Natural killer cell (primary cell): ENCODE measurements at regions not wholly inside any gene's neighbourhood (a gene's known extent, or its start where the extent isn't known, plus 50 kb on each side); places are given as distances from the start of the nearest gene placed in this dataset.
"Not testable (repeated sequence)": the region's sequence is repeated elsewhere in the genome, so short reads cannot be mapped to it uniquely, and the experiment has no call there.

Experiments
- ATAC-seq, 3 donors: fragments of 150-1000 bp in 2 of 3; fragments of 200-7000 bp in 1 of 3; cut with Tn5 transposase; 1 replicate in 1 of 3; 2 replicates in 2 of 3; pipeline ENCODE4 v1.10.0; 2021; ENCODE audit warnings: mild to moderate bottlenecking in 2 of 3, moderate library complexity in 2 of 3
- DNase-seq, 2 donors: peaks; one replicate each; pipeline versions ENCODE4 v3.0.0 to v3.0.0-alpha.2; 2013 to 2021; ENCODE audit warnings: mixed read lengths in 1 of 2
- H3K27ac ChIP-seq: one replicate; pipeline ENCODE4 v1.5.1; 2013; ENCODE audit warnings: mild to moderate bottlenecking, low read length
- H3K27me3 ChIP-seq: one replicate; pipeline ENCODE4 v1.6.1; 2013; ENCODE audit warnings: low read length; ENCODE audit not compliant: control insufficient read depth, insufficient read depth
- H3K36me3 ChIP-seq: one replicate; pipeline ENCODE4 v1.6.1; 2013; ENCODE audit warnings: low read length; ENCODE audit not compliant: control insufficient read depth, insufficient read depth
- H3K4me1 ChIP-seq: one replicate; pipeline ENCODE4 v1.6.1; 2013; ENCODE audit warnings: low read length; ENCODE audit not compliant: control insufficient read depth, insufficient read depth
- H3K4me3 ChIP-seq: one replicate; pipeline ENCODE4 v1.5.1; 2013; ENCODE audit warnings: low read length
- H3K9me3 ChIP-seq: one replicate; pipeline ENCODE4 v1.6.1; 2013; ENCODE audit warnings: low read length; ENCODE audit not compliant: control insufficient read depth, insufficient read depth
- H3K27ac Mint-ChIP-seq, 2 donors: one replicate each; pipeline ENCODE4 v1.8.0; 2022; ENCODE audit warnings: mild to moderate bottlenecking in 2 of 2, mixed read lengths in 2 of 2, moderate library complexity in 1 of 2
- H3K27me3 Mint-ChIP-seq, 2 donors: one replicate each; pipeline ENCODE4 v1.8.0; 2022; ENCODE audit warnings: low read depth in 2 of 2, mixed read lengths in 2 of 2
- H3K36me3 Mint-ChIP-seq: one replicate; pipeline ENCODE4 v1.8.0; 2022; ENCODE audit warnings: mixed read lengths
- H3K4me1 Mint-ChIP-seq, 2 donors: one replicate each; pipeline ENCODE4 v1.8.0; 2022; ENCODE audit warnings: mixed read lengths in 2 of 2
- H3K4me3 Mint-ChIP-seq: one replicate; pipeline ENCODE4 v1.8.0; 2022; ENCODE audit warnings: mild to moderate bottlenecking, moderate library complexity, mixed read lengths
- H3K9me3 Mint-ChIP-seq, 2 donors: one replicate each; pipeline ENCODE4 v1.8.0; 2022; ENCODE audit warnings: mixed read lengths in 2 of 2
- WGBS: methylation state at CpG from one replicate; pipeline ENCODE4 v1.1.7; 2013; ENCODE audit warnings: missing lambda C conversion rate; ENCODE audit not compliant: insufficient coverage; 5-methylcytosine and 5-hydroxymethylcytosine counted together
- intact Hi-C: fragments of 100-400 bp; cut with micrococcal nuclease; formaldehyde crosslinking; loops from one replicate; pipeline ENCODE4 v1.14.2; 2022
- TF ChIP-seq, protein P1 (sequence below): fragments of 200-600 bp; IDR thresholded peaks from one replicate; pipeline ENCODE4 v1.8.0; 2022; ENCODE audit warnings: antibody characterized with exemption

DNA sequence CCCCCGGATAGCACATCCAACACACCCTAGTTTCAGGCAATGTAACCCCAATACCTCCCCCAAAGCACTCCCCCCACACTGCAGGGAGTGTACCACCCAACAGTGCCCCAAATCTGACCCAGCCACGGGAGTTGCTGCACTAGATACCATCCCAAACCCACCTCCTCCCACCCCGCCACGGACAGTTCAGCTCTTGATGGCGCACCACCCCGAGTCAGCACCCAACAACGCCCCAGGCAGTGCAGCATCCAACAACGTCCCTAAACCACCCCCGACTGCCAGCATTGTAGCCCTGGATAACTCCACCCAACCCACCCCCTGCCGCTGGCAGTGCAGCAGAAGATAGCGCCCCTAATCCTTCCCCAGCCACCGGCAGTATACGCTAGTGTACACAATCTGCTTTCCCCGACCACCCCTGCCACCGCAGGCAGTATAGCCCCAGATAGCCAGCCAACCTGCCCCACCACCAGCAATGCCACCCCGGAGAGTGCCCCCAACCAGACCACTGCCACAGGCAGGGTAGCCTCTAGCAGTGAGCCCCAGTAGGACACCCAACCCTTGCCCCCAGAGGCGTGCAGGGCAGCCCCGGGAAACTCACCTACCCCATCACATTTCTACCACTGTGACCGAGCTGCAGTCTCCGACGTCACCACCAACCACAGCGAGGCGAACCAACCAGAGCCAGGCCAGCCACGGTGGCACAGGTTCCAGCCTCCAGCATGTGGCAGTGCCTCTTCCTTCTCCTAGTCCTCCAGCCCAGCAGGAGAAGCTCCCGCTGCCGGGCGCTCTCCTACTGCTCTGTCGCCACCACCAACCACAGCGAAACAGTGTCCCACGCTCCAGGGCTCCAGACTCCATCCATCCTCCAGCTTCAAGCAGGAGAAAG is 178.1 kb downstream of the POTEB3 start:
- Mint-ChIP-seq H3K27me3 (peaks cover 15 to 17% of the 10 kb centered on the region in 2 donors), H3K9me3 (no peaks in the 10 kb centered on the region), H3K4me3 (no peak overlapping the region), H3K27ac (no peak overlapping the region), H3K36me3 (no peaks in the 10 kb centered on the region), H3K4me1 (peaks cover 0 to 4% of the 10 kb centered on the region in 2 donors)
- TF ChIP-seq, protein P1, sequence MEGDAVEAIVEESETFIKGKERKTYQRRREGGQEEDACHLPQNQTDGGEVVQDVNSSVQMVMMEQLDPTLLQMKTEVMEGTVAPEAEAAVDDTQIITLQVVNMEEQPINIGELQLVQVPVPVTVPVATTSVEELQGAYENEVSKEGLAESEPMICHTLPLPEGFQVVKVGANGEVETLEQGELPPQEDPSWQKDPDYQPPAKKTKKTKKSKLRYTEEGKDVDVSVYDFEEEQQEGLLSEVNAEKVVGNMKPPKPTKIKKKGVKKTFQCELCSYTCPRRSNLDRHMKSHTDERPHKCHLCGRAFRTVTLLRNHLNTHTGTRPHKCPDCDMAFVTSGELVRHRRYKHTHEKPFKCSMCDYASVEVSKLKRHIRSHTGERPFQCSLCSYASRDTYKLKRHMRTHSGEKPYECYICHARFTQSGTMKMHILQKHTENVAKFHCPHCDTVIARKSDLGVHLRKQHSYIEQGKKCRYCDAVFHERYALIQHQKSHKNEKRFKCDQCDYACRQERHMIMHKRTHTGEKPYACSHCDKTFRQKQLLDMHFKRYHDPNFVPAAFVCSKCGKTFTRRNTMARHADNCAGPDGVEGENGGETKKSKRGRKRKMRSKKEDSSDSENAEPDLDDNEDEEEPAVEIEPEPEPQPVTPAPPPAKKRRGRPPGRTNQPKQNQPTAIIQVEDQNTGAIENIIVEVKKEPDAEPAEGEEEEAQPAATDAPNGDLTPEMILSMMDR = no peak
- no peaks in the 10 kb centered on the region for H3K27me3 ChIP-seq
- no peak overlapping the region for H3K4me3 ChIP-seq
- no peak for ATAC-seq
- no peaks in the 10 kb centered on the region for H3K9me3 ChIP-seq
- DNase-seq = peak; percentile 4 to 33
- no peaks in the 10 kb centered on the region for H3K4me1 ChIP-seq
- intact Hi-C loops = no loop called here
- WGBS = 91% methylated on average over 30 of the region's 30 CpGs
- no peaks in the 10 kb centered on the region for H3K36me3 ChIP-seq
- no peak overlapping the region for H3K27ac ChIP-seq

DNA sequence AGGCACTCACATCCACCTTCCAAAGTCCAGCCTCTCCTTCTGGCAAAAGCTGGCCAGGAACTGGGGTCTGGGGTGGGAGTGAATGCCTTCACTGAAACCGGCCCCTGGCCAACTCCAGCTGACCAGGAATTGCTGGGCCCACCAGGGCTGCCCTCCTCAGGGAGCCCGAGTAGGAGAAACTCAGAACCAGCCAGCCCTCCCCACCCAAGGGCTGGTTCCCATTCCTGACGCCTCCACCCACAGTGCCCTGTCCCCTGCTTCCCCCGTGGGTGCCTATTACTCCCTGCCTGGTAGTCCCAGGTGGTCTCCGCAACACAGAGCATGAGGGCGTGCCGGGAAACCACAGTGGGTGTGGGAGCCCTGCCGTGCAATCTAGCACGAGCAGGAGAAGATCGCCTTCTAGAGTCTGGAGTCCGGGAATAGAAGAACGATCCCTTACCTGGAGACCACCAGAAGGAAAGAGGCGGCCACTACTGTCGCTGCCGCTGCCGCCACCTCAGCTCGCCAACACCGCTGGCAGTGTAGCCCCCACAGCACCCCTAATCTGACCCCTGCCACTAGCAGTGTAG is 178.8 kb downstream of the POTEB3 start:
- H3K9me3 ChIP-seq = no peaks in the 10 kb centered on the region
- TF ChIP-seq, protein P1 = no peak
- intact Hi-C loops = no loop called here
- no peaks in the 10 kb centered on the region for H3K4me1 ChIP-seq
- Mint-ChIP-seq H3K27me3 (peaks cover 15% of the 10 kb centered on the region in 2 donors), H3K36me3 (no peaks in the 10 kb centered on the region), H3K4me1 (peaks cover 0 to 4% of the 10 kb centered on the region in 2 donors), H3K27ac (no peak overlapping the region), H3K9me3 (no peaks in the 10 kb centered on the region), H3K4me3 (no peak overlapping the region)
- no peaks in the 10 kb centered on the region for H3K36me3 ChIP-seq
- no peak overlapping the region for H3K4me3 ChIP-seq
- ATAC-seq = no peak
- DNase-seq = no peak
- WGBS = 88% methylated on average over 18 of the region's 18 CpGs
- no peaks in the 10 kb centered on the region for H3K27me3 ChIP-seq
- no peak overlapping the region for H3K27ac ChIP-seq

DNA sequence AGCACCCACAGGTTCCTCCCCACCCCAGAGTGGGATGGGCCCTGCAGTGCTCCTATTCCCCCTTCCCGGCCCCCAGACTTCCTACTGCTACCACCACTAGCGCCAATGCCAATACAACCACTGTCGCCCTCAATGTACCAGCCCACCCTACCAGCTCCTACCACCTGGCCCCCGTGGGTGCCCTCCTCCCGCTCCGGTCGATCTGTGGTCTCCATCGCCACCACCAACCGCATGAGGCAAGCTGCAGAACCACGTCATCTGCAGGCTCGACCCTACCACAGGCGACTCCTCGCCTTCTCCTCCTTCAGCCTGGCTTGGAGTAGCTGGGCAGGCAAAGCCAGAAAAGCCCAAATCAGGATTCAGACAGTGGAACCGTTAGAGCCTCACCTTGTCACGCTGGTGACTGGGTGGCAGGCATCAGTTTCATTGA is 179.3 kb downstream of the POTEB3 start:
- Mint-ChIP-seq H3K4me3 (no peak overlapping the region), H3K27ac (no peak overlapping the region), H3K36me3 (no peaks in the 10 kb centered on the region), H3K27me3 (peaks cover 15% of the 10 kb centered on the region in 2 donors), H3K4me1 (peaks cover 0 to 4% of the 10 kb centered on the region in 2 donors), H3K9me3 (no peaks in the 10 kb centered on the region)
- peak in 1 of 3 donors; percentile 25 for ATAC-seq
- H3K4me3 ChIP-seq = no peak overlapping the region
- H3K9me3 ChIP-seq = no peaks in the 10 kb centered on the region
- no peaks in the 10 kb centered on the region for H3K4me1 ChIP-seq
- H3K27ac ChIP-seq = no peak overlapping the region
- H3K27me3 ChIP-seq = no peaks in the 10 kb centered on the region
- TF ChIP-seq, protein P1 = no peak
- peak in 1 of 2 donors; percentile 5 for DNase-seq
- H3K36me3 ChIP-seq = no peaks in the 10 kb centered on the region
- intact Hi-C loops = no loop called here
- 78% methylated on average over 15 of the region's 15 CpGs for WGBS

DNA sequence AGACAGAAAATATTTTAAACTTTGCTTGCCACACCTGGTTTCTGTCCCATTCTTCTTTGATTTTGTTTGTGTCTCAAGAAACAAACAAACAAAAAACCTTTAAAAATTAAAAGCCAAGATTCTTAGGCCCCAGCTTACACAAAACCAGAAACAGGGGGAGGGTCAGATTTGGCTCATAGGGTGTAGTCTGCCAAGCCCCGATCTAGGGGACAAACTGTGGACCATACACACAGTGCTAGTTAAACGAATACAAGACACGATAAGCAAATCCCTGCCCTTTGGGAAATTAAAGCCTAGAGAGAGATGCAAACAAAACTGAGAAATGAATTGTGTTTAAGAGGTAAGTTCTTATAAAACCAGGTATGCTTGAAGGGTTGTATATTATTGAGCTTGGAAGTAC is 181.7 kb downstream of the POTEB3 start:
- H3K4me3 Mint-ChIP-seq, H3K4me3 ChIP-seq, H3K27ac Mint-ChIP-seq, H3K9me3 Mint-ChIP-seq, H3K9me3 ChIP-seq, ATAC-seq, H3K27ac ChIP-seq, H3K36me3 ChIP-seq, intact Hi-C loops, H3K4me1 Mint-ChIP-seq, H3K36me3 Mint-ChIP-seq, H3K4me1 ChIP-seq, H3K27me3 ChIP-seq: not testable (repeated sequence)
- WGBS = 91% methylated on average over 3 of the region's 3 CpGs
- DNase-seq = peak in 1 of 2 donors; percentile 2
- peaks cover 17 to 24% of the 10 kb centered on the region in 2 donors for H3K27me3 Mint-ChIP-seq

DNA sequence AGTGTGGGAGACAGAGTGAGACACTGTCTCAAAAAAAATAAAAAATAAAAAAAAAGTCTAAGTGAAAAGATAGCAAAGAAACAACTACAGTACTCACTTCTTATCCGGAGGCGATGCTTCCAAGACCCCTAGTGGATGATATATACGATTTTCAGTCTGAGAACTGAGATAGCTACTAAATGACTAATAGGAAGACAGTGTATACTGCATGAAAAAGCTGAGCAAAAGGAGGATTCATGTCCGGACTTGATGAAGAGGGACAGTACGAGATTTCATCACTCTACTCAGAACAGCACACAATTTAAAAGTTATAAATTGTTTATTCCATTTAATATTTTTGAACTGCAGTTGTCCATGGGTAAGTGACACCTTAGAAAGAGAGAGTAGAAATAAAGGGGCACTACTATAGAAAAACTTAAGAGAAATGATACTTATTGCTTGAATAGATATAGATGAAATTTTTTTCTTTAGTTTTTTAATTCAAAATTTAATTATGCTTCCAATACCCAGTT is 190.7 kb downstream of the POTEB3 start:
- H3K9me3 Mint-ChIP-seq, DNase-seq, H3K27me3 ChIP-seq, H3K36me3 Mint-ChIP-seq, intact Hi-C loops, H3K4me3 Mint-ChIP-seq, H3K4me1 ChIP-seq, H3K4me3 ChIP-seq, ATAC-seq, H3K36me3 ChIP-seq, H3K27ac ChIP-seq, H3K9me3 ChIP-seq, H3K4me1 Mint-ChIP-seq, H3K27ac Mint-ChIP-seq: not testable (repeated sequence)
- peaks cover 10 to 14% of the 10 kb centered on the region in 2 donors for H3K27me3 Mint-ChIP-seq
- no CpG with 5 or more reads among the region's 5 CpGs for WGBS
